ENCODE measurements at regions not wholly inside any gene's neighbourhood (a gene's known extent, or its start where the extent isn't known, plus 50 kb on each side); places are given as distances from the start of the nearest gene placed in this dataset.

GRCh38 chr6:14656649-14657048, 539.1 kb downstream of the CD83 start:
- no TSS peak for BruUV-seq (replicated peaks)
- no peak for TF ChIP-seq ERF (CRISPR knock-in tag; IDR thresholded peaks at IDR 0.05)
- WGBS (ENCODE audit: low lambda C conversion rate) = 20% methylated on average over 4 of the region's 4 CpGs
- FAIRE-seq (no peak), DNase-seq (ENCODE audit: low spot score) (no peak), ATAC-seq (no peak)
- ChIA-PET POLR2A (no interaction called here), CTCF (ENCODE audit: low intra/inter-chr PET ratio, low total read pairs) (no interaction called here)
- H3K9ac ChIP-seq (ENCODE audit: insufficient read depth, low read depth, low read length) = no peak overlapping the region
- no peaks in the 10 kb centered on the region for H3K36me3 ChIP-seq (replicated peaks in 1 of 2; ENCODE audit: control insufficient read depth in 1 of 2, insufficient read depth in 2 of 2, low read length in 2 of 2)
- H3K4me3 ChIP-seq (replicated peaks in 1 of 3; ENCODE audit: insufficient read depth in 1 of 3, low read depth in 2 of 3, low read length in 3 of 3) = no peak overlapping the region
- H3K27ac ChIP-seq (ENCODE audit: extremely low read length, insufficient read depth, low read length) = no peak overlapping the region
- H4K20me1 ChIP-seq (ENCODE audit: insufficient read depth, low read length) = no peaks in the 10 kb centered on the region
- H3K79me2 ChIP-seq (ENCODE audit: insufficient read depth, low read length) = no peaks in the 10 kb centered on the region
- intact Hi-C loops (cut with micrococcal nuclease; ENCODE audit: unreplicated experiment) (no loop called here), in situ Hi-C loops (cut with HindIII; ENCODE audit: extremely low pct_ligation_motif_present, low pct_unique_long_range_greater_than_20kb) (no loop called here)
- no peaks in the 10 kb centered on the region for H3K9me3 ChIP-seq (ENCODE audit: low read length)
- H3K4me2 ChIP-seq (ENCODE audit: low read depth, low read length) = no peak overlapping the region
- H2AFZ ChIP-seq (ENCODE audit: low read length) = no peak overlapping the region
- peaks cover 2 to 3% of the 10 kb centered on the region in 2 experiments; a peak in 1 of 5 replicates for H3K27me3 ChIP-seq (ENCODE audit: control insufficient read depth in 1 of 2, insufficient read depth in 2 of 2, low read length in 2 of 2)
- H3K4me1 ChIP-seq (ENCODE audit: insufficient read depth, low read length) = no peaks in the 10 kb centered on the region

GRCh38 chr6:14658030-14658429, 540.5 kb downstream of the CD83 start:
- intact Hi-C loops (cut with micrococcal nuclease; ENCODE audit: unreplicated experiment) (no loop called here), in situ Hi-C loops (cut with HindIII; ENCODE audit: extremely low pct_ligation_motif_present, low pct_unique_long_range_greater_than_20kb) (no loop called here)
- H3K9ac ChIP-seq (ENCODE audit: insufficient read depth, low read depth, low read length) = no peak overlapping the region
- H3K4me1 ChIP-seq (ENCODE audit: insufficient read depth, low read length) = no peaks in the 10 kb centered on the region
- WGBS (ENCODE audit: low lambda C conversion rate) = 4% methylated on average over 2 of the region's 2 CpGs
- no peak overlapping the region for H2AFZ ChIP-seq (ENCODE audit: low read length)
- H4K20me1 ChIP-seq (ENCODE audit: insufficient read depth, low read length) = no peaks in the 10 kb centered on the region
- no peak for DNase-seq (ENCODE audit: low spot score)
- H3K27me3 ChIP-seq (ENCODE audit: control insufficient read depth in 1 of 2, insufficient read depth in 2 of 2, low read length in 2 of 2) = peaks cover 2 to 3% of the 10 kb centered on the region in 2 experiments; a peak in 1 of 5 replicates
- no peak for ATAC-seq
- POLR2A ChIA-PET = no interaction called here
- H3K4me3 ChIP-seq (replicated peaks in 1 of 3; ENCODE audit: insufficient read depth in 1 of 3, low read depth in 2 of 3, low read length in 3 of 3) = no peak overlapping the region
- H3K9me3 ChIP-seq (ENCODE audit: low read length) = no peaks in the 10 kb centered on the region
- no peak for FAIRE-seq
- no peaks in the 10 kb centered on the region for H3K79me2 ChIP-seq (ENCODE audit: insufficient read depth, low read length)
- no peak overlapping the region for H3K27ac ChIP-seq (ENCODE audit: extremely low read length, insufficient read depth, low read length)
- H3K36me3 ChIP-seq (replicated peaks in 1 of 2; ENCODE audit: control insufficient read depth in 1 of 2, insufficient read depth in 2 of 2, low read length in 2 of 2) = no peaks in the 10 kb centered on the region
- no peak overlapping the region for H3K4me2 ChIP-seq (ENCODE audit: low read depth, low read length)
- CTCF ChIA-PET (ENCODE audit: low intra/inter-chr PET ratio, low total read pairs) = no interaction called here
- BruUV-seq (replicated peaks) = no TSS peak
- TF ChIP-seq ZNF12 (CRISPR knock-in tag; IDR thresholded peaks at IDR 0.05) = no peak
- TF ChIP-seq ZBTB37 (CRISPR knock-in tag; IDR thresholded peaks at IDR 0.05) = no peak
- TF ChIP-seq POLR2G (IDR thresholded peaks at IDR 0.05; ENCODE audit: low read depth, low read length) = no peak
- no peak for TF ChIP-seq GTF2F1 (IDR thresholded peaks at IDR 0.05; ENCODE audit: low read length)
- TF ChIP-seq KMT2B (CRISPR knock-in tag; IDR thresholded peaks at IDR 0.05) = no peak
- TF ChIP-seq CBX1 (IDR thresholded peaks at IDR 0.05; ENCODE audit: low read depth) = no peak
- no peak for TF ChIP-seq ZNF318 (CRISPR knock-in tag; IDR thresholded peaks at IDR 0.05)
- TF ChIP-seq KLF15 (CRISPR knock-in tag; IDR thresholded peaks at IDR 0.05; ENCODE audit: borderline replicate concordance) = no peak
- no peak for TF ChIP-seq IRX3 (CRISPR knock-in tag; IDR thresholded peaks at IDR 0.05; ENCODE audit: borderline replicate concordance, low read depth)
- TF ChIP-seq NR2C2 (CRISPR knock-in tag; IDR thresholded peaks at IDR 0.05; ENCODE audit: borderline replicate concordance) = no peak

Data from HepG2 (cell line).